ENCODE measurements at regions not wholly inside any gene's neighbourhood (a gene's known extent, or its start where the extent isn't known, plus 50 kb on each side); places are given as distances from the start of the nearest gene placed in this dataset.
A peak's percentile ranks its signal among the peaks of the same experiment; 100 is the strongest.

- H3K4me3 Mint-ChIP-seq, result no peak overlapping the region
- no peaks in the 10 kb centered on the region for H3K4me1 Mint-ChIP-seq
- ATAC-seq, result no peak
- H3K9me3 Mint-ChIP-seq, result no peaks in the 10 kb centered on the region
- H3K27ac Mint-ChIP-seq, result no peak overlapping the region
- no peak for DNase-seq (ENCODE audit: low spot score in 2 of 2)
- no peaks in the 10 kb centered on the region for H3K36me3 Mint-ChIP-seq
Measured at GRCh38 chr5:158011422-158011821, 152.5 kb upstream of the CLINT1 start.

- Mint-ChIP-seq H3K4me3 (no peak overlapping the region), H3K4me1 (no peaks in the 10 kb centered on the region), H3K36me3 (no peaks in the 10 kb centered on the region), H3K9me3 (no peaks in the 10 kb centered on the region), H3K27ac (no peak overlapping the region)
- ATAC-seq, result no peak
- DNase-seq (ENCODE audit: low spot score in 2 of 2), result no peak
Measured at GRCh38 chr5:158010831-158011230, 151.9 kb upstream of the CLINT1 start.

GRCh38 chr5:158007336-158007735 lies 148.4 kb upstream of the CLINT1 start:
- ATAC-seq (no peak), DNase-seq (ENCODE audit: low spot score in 2 of 2) (no peak)
- H3K27ac Mint-ChIP-seq, result no peak overlapping the region
- H3K36me3 Mint-ChIP-seq, result no peaks in the 10 kb centered on the region
- H3K4me3 Mint-ChIP-seq, result no peak overlapping the region
- no peaks in the 10 kb centered on the region for H3K4me1 Mint-ChIP-seq
- no peaks in the 10 kb centered on the region for H3K9me3 Mint-ChIP-seq

- DNase-seq (ENCODE audit: low spot score in 2 of 2), result no peak
- no peak overlapping the region for H3K4me3 Mint-ChIP-seq
- peaks cover 5% of the 10 kb centered on the region for H3K4me1 Mint-ChIP-seq
- H3K9me3 Mint-ChIP-seq, result no peaks in the 10 kb centered on the region
- H3K27ac Mint-ChIP-seq, result no peak overlapping the region
- ATAC-seq, result no peak
- H3K36me3 Mint-ChIP-seq, result no peaks in the 10 kb centered on the region
Measured at GRCh38 chr5:157999696-158000095, 140.8 kb upstream of the CLINT1 start.

DNA sequence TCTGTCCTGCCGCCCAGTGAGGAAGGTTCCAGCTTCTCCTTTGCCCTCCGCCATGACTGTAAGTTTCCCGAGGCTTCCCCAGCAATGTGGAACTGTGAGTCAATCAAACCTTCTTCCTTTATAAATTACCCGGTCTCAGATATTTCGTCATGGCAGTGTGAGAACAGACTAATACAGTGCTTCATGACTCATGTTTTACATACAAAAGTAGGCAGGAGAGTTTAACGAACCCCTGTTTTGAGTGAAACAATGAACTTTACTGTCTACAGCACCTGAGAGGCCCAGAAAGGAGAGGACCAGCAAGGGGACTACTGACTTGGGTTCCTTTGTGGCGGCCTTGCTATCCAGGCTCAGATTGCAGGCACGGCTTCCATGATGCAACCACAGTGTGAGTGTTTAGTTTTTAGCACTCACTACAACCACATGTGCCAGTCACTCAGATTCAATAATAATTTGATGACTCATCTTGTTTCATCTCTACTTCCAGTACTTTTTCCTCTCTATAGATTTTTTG lies 139.1 kb upstream of the CLINT1 start:
- Mint-ChIP-seq H3K9me3 (no peaks in the 10 kb centered on the region), H3K4me3 (no peak overlapping the region), H3K4me1 (peaks cover 18% of the 10 kb centered on the region), H3K36me3 (no peaks in the 10 kb centered on the region), H3K27ac (no peak overlapping the region)
- ATAC-seq (no peak), DNase-seq (ENCODE audit: low spot score in 2 of 2) (no peak)

DNA sequence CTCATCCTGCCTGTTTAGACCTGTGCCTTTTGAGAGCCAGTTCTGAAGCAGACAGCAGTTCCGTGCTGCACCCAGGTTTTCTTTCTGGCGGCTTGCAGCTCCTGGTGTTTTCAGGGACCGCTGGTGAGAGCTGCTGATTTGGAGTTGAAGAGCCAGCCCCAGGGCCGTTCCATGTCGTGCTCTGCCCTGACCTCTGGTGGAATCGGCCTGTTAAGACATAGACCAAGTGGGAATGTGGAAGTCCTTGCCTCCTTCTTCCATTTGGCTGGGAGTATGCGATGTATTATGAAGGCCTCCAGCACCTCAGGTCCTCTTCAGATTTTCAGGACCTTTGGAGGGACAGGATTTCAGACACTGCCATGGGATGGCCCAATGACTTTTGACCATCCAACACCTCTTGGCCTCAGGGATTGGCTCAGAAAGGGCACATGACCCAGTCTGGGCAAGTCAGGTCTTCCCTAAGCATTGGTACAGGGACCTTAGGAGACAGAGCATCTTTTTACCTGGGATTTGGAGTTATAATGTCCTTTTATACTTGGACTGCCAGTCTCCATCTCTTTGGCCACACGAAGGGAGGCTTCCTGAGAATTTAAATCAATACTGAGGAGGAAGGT lies 136.1 kb upstream of the CLINT1 start:
- ATAC-seq (peak; percentile 89), DNase-seq (ENCODE audit: low spot score in 2 of 2) (peak; percentile 6 to 63)
- Mint-ChIP-seq H3K27ac (no peak overlapping the region), H3K4me3 (peak overlapping the region; percentile 27), H3K4me1 (peaks cover 18% of the 10 kb centered on the region), H3K9me3 (no peaks in the 10 kb centered on the region), H3K36me3 (peaks cover 7% of the 10 kb centered on the region)

GRCh38 chr5:157993986-157994691 lies 135.2 kb upstream of the CLINT1 start:
- Mint-ChIP-seq H3K9me3 (no peaks in the 10 kb centered on the region), H3K4me3 (peak overlapping the region; percentile 27), H3K27ac (peak overlapping the region; percentile 10), H3K36me3 (peaks cover 7% of the 10 kb centered on the region), H3K4me1 (peaks cover 18% of the 10 kb centered on the region)
- ATAC-seq, result peak; percentile 74
- no peak for DNase-seq (ENCODE audit: low spot score in 2 of 2)

DNA sequence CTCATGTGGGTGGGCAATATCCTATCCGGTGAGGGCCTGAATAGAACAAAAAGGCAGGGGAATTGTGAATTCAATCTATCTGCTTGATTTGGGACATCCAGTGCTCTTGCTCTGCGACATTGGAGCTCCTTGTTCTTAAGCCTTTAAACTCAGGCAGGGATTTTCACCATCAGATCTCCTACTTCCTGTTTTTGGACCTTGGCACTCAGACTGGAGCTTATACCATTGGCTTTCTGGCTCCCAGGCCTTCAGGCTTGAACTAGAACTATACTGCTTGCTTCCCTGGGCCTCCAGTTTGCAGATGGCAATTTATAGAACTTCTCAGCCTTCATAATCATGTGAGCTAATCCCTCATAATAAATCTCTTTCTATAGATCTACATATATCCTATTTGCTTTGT lies 134.3 kb upstream of the CLINT1 start:
- ATAC-seq (no peak), DNase-seq (ENCODE audit: low spot score in 2 of 2) (no peak)
- H3K4me3 Mint-ChIP-seq, result no peak overlapping the region
- no peaks in the 10 kb centered on the region for H3K9me3 Mint-ChIP-seq
- H3K36me3 Mint-ChIP-seq, result peaks cover 7% of the 10 kb centered on the region
- peaks cover 18% of the 10 kb centered on the region for H3K4me1 Mint-ChIP-seq
- H3K27ac Mint-ChIP-seq, result no peak overlapping the region

- Mint-ChIP-seq H3K4me3 (no peak overlapping the region), H3K4me1 (peaks cover 18% of the 10 kb centered on the region), H3K36me3 (peaks cover 7% of the 10 kb centered on the region), H3K9me3 (no peaks in the 10 kb centered on the region), H3K27ac (no peak overlapping the region)
- ATAC-seq (no peak), DNase-seq (ENCODE audit: low spot score in 2 of 2) (no peak)
Measured at GRCh38 chr5:157990583-157991181, 131.7 kb upstream of the CLINT1 start.

- H3K4me1 Mint-ChIP-seq, result peaks cover 9% of the 10 kb centered on the region
- H3K36me3 Mint-ChIP-seq, result peaks cover 7% of the 10 kb centered on the region
- no peaks in the 10 kb centered on the region for H3K9me3 Mint-ChIP-seq
- DNase-seq (ENCODE audit: low spot score in 2 of 2) (no peak), ATAC-seq (no peak)
- H3K27ac Mint-ChIP-seq, result no peak overlapping the region
- H3K4me3 Mint-ChIP-seq, result no peak overlapping the region
Measured at GRCh38 chr5:157989296-157989695, 130.4 kb upstream of the CLINT1 start.

- H3K27ac Mint-ChIP-seq, result no peak overlapping the region
Measured at GRCh38 chr5:157987259-157987658, 128.3 kb upstream of the CLINT1 start.

GRCh38 chr5:157986431-157986990 lies 127.6 kb upstream of the CLINT1 start:
- Mint-ChIP-seq H3K4me3 (no peak overlapping the region), H3K36me3 (peaks cover 7% of the 10 kb centered on the region), H3K9me3 (no peaks in the 10 kb centered on the region), H3K4me1 (no peaks in the 10 kb centered on the region), H3K27ac (no peak overlapping the region)
- ATAC-seq, result no peak
- no peak for DNase-seq (ENCODE audit: low spot score in 2 of 2)

More at GRCh38 chr5:157987259-157987658, 128.3 kb upstream of the CLINT1 start:
- no peak for ATAC-seq
- no peak for DNase-seq (ENCODE audit: low spot score in 2 of 2)
- no peak overlapping the region for H3K4me3 Mint-ChIP-seq
- no peaks in the 10 kb centered on the region for H3K4me1 Mint-ChIP-seq
- H3K9me3 Mint-ChIP-seq, result no peaks in the 10 kb centered on the region
- H3K36me3 Mint-ChIP-seq, result peaks cover 7% of the 10 kb centered on the region

DNA sequence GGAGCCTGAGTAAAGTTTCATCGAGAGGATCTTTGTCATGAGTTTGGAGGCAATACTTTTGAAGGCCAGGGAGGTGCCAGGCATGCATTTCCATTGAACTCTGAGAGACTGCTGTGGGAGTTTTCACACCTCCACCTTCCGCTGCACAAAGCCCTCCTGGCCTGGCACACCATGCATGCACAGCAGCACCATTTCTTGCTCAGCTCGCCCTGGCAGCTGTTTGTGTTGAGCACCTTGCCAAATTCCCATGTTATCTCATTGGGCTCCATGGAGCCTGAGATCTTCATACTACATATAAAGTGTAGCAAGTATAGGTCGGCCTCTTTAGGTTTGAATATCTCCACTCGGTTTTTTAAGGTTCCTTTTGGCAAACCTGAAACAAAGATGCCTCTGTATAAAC lies 125.7 kb upstream of the CLINT1 start:
- no peak overlapping the region for H3K4me3 Mint-ChIP-seq
- H3K27ac Mint-ChIP-seq, result no peak overlapping the region
- ATAC-seq (no peak), DNase-seq (ENCODE audit: low spot score in 2 of 2) (no peak)
- no peaks in the 10 kb centered on the region for H3K36me3 Mint-ChIP-seq
- H3K9me3 Mint-ChIP-seq, result no peaks in the 10 kb centered on the region
- H3K4me1 Mint-ChIP-seq, result no peaks in the 10 kb centered on the region

GRCh38 chr5:157983906-157984551 lies 125.1 kb upstream of the CLINT1 start:
- Mint-ChIP-seq H3K4me3 (no peak overlapping the region), H3K9me3 (no peaks in the 10 kb centered on the region), H3K27ac (no peak overlapping the region), H3K36me3 (no peaks in the 10 kb centered on the region), H3K4me1 (no peaks in the 10 kb centered on the region)
- ATAC-seq (no peak), DNase-seq (ENCODE audit: low spot score in 2 of 2) (no peak)

DNA sequence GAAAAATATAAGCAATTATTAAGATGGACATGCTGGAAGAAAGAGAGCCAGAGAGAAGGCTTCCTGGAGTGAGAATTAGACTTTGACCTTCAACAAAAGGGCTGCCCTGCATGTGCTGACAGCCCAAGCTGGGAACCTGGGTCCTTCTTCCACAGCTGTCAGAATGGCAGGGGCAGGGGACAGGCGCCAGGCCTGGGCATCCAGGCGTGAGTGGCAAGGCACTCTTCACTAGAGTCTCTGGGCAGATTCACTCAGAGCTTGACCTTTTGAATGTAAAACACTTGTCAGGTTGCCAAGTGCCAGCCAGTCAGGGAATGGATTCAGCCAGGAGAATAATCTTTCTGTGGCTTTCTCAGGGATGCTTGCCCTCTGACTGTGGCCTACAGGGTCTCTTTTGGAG lies 119.1 kb upstream of the CLINT1 start:
- H3K4me1 Mint-ChIP-seq, result no peaks in the 10 kb centered on the region
- no peaks in the 10 kb centered on the region for H3K36me3 Mint-ChIP-seq
- H3K4me3 Mint-ChIP-seq, result no peak overlapping the region
- ATAC-seq (no peak), DNase-seq (ENCODE audit: low spot score in 2 of 2) (no peak)
- H3K27ac Mint-ChIP-seq, result no peak overlapping the region
- H3K9me3 Mint-ChIP-seq, result no peaks in the 10 kb centered on the region

Measured in stimulated activated effector memory CD8-positive, alpha-beta T cell treated with anti-CD3 and anti-CD28 coated beads, Interleukin-12 subunit alpha, Interleukin-12 subunit beta, amount 100 ng/mL, for 72 hours (primary cell).